Endothelial cell of umbilical vein (primary cell): ENCODE measurements at regions not wholly inside any gene's neighbourhood (a gene's known extent, or its start where the extent isn't known, plus 50 kb on each side); places are given as distances from the start of the nearest gene placed in this dataset.

Experiments used
- BruUV-seq: library from RNA; stranded (reverse); fragments of 400-500 nt; replicated peaks from 2 replicates; lab custom pipeline; 2021; lab: Mats Ljungman, UMichigan
- CTCF ChIA-PET: fragments of 300-600, 350-600 bp; sonication (Branson Sonifier 250); formaldehyde crosslinking; loops from one replicate; lab custom pipeline; 2021; ENCODE audit warnings: antibody characterized with exemption, inconsistent platforms; lab: Charles Lee
- POLR2A ChIA-PET: fragments of 300-600, 350-600 bp; sonication (Branson Sonifier 250); formaldehyde crosslinking; loops from one replicate; lab custom pipeline; 2021; ENCODE audit warnings: antibody characterized with exemption, inconsistent platforms; lab: Charles Lee
- DNase-seq: peaks from one replicate; pipeline ENCODE4 v3.0.0-alpha.2; 2011; ENCODE audit warnings: low read depth, low spot score
- FAIRE-seq: peaks from 2 replicates; lab custom pipeline; 2011; peaks lifted over from hg19 to GRCh38; lab: Jason Lieb, UNC
- H2AFZ ChIP-seq: 2 replicates; pipeline ENCODE4 v1.6.0; 2012; ENCODE audit warnings: low read depth, low read length, control low read depth, inconsistent platforms
- H3K27ac ChIP-seq: 2 replicates; pipeline ENCODE4 v1.5.1; 2011; ENCODE audit warnings: low read depth, mild to moderate bottlenecking, control low read depth, low read length, moderate library complexity; ENCODE audit not compliant: insufficient read depth
- H3K27me3 ChIP-seq, 2 experiments: 2 replicates each; pipeline versions ENCODE4 v1.6.0 to v1.6.1; 2011; ENCODE audit warnings: low read length in 2 of 2, mixed read lengths in 1 of 2; ENCODE audit not compliant: control insufficient read depth in 2 of 2, insufficient read depth in 2 of 2
- H3K36me3 ChIP-seq, 2 experiments: 2 replicates in 1 of 2; 3 replicates in 1 of 2; pipeline ENCODE4 v1.5.1; 2011; ENCODE audit warnings: low read length in 2 of 2, mild to moderate bottlenecking in 1 of 2, moderate library complexity in 1 of 2; ENCODE audit not compliant: control insufficient read depth in 2 of 2, insufficient read depth in 2 of 2; ENCODE audit errors: extremely low read depth in 1 of 2
- H3K4me1 ChIP-seq: 3 replicates; pipeline ENCODE4 v1.5.1; 2011; ENCODE audit warnings: mild to moderate bottlenecking, low read length; ENCODE audit not compliant: control insufficient read depth, insufficient read depth; ENCODE audit errors: extremely low read depth
- H3K4me2 ChIP-seq: 2 replicates; pipeline ENCODE4 v1.6.1; 2011; ENCODE audit warnings: low read length, control low read depth, mixed read lengths; ENCODE audit not compliant: insufficient read depth
- H3K4me3 ChIP-seq, 3 experiments: fragments of 200-600 bp in 1 of 3; sonication (generic), shearing (Covaris generic) in 1 of 3; replicated peaks in 1 of 3; 2 replicates each; pipeline ENCODE4 v1.5.1; 2011 to 2016; ENCODE audit warnings: control low read depth in 3 of 3, low read length in 3 of 3, mild to moderate bottlenecking in 2 of 3, inconsistent platforms in 1 of 3, low read depth in 1 of 3, moderate library complexity in 1 of 3; ENCODE audit not compliant: insufficient read depth in 1 of 3
- H3K79me2 ChIP-seq: 2 replicates; pipeline ENCODE4 v1.6.0; 2012; ENCODE audit warnings: low read length, inconsistent platforms; ENCODE audit not compliant: control insufficient read depth, insufficient read depth
- H3K9ac ChIP-seq: replicated peaks from 2 replicates; pipeline ENCODE3; 2011; ENCODE audit warnings: low read length, control low read depth; ENCODE audit not compliant: insufficient read depth; ENCODE audit errors: extremely low read depth
- H3K9me1 ChIP-seq: replicated peaks from 3 replicates; pipeline ENCODE4 v1.6.0; 2011; ENCODE audit warnings: mild to moderate bottlenecking, low read length; ENCODE audit not compliant: control insufficient read depth, insufficient read depth; ENCODE audit errors: extremely low read depth
- H3K9me3 ChIP-seq: replicated peaks from 2 replicates; pipeline ENCODE4 v1.5.1; 2012; ENCODE audit warnings: low read length, inconsistent platforms; ENCODE audit not compliant: control insufficient read depth, insufficient read depth
- H4K20me1 ChIP-seq: replicated peaks from 2 replicates; pipeline ENCODE3; 2011; ENCODE audit warnings: mild to moderate bottlenecking, low read length; ENCODE audit not compliant: control insufficient read depth, insufficient read depth; ENCODE audit errors: extremely low read depth
- EZH2 ChIP-seq: IDR thresholded peaks from 2 replicates; pipeline ENCODE4 v1.6.1; 2012; ENCODE audit warnings: borderline replicate concordance, low read depth, mild to moderate bottlenecking, moderate library complexity, low read length, inconsistent platforms; ENCODE audit not compliant: severe bottlenecking
- GATA2 ChIP-seq: IDR thresholded peaks from 2 replicates; pipeline ENCODE4 v1.7.0; 2011; ENCODE audit warnings: low read depth, mild to moderate bottlenecking, moderate library complexity, mixed read lengths, low read length; ENCODE audit not compliant: insufficient read length, insufficient read depth
- MYC ChIP-seq: IDR thresholded peaks from one replicate; pipeline ENCODE4 v1.6.1; 2011; ENCODE audit warnings: mild to moderate bottlenecking, low read depth, low read length
- POLR2A ChIP-seq: IDR thresholded peaks from 2 replicates; pipeline ENCODE4 v1.6.1; 2012; ENCODE audit warnings: low read depth, mild to moderate bottlenecking, control low read depth, low read length
- POLR2AphosphoS5 ChIP-seq: IDR thresholded peaks from 2 replicates; pipeline ENCODE4 v1.6.1; 2012; ENCODE audit warnings: low read depth, mild to moderate bottlenecking, control low read depth, low read length, moderate library complexity; ENCODE audit not compliant: insufficient read depth
- dilution Hi-C: fragments of 300-500 bp; cut with MboI; formaldehyde crosslinking; loops from one replicate; pipeline ENCODE4 v1.15.0; 2019; ENCODE audit warnings: low sequenced_read_pairs; ENCODE audit not compliant: extremely low pct_ligation_motif_present
- intact Hi-C: fragments of 100-400 bp; cut with micrococcal nuclease; formaldehyde crosslinking; loops from one replicate; pipeline ENCODE4 v1.10.0; 2022

DNA sequence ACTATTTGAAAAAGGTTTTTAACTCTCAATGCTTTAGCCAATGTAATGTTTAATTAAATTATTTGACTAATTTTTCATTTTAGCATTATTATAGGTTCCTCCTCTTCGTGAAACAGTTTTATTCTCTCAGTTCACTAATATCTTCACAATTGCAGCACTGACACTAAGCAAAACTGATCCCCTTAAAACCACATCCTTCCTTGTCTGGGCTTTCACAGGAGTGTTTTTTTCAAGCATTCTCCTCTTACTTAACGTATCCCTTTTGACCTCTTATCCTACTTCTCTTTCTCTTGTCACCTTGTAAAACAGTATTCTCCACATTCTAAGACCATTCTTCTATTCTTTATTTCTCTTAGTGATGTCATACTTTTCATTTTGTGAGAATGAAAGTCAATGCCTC is 112.8 kb downstream of the DSC3 start:
- Histone ChIP-seq H3K9ac (no peak overlapping the region), H3K9me3 (no peaks in the 10 kb centered on the region), H3K36me3 (no peaks in the 10 kb centered on the region), H3K79me2 (no peaks in the 10 kb centered on the region), H3K27me3 (no peaks in the 10 kb centered on the region), H3K9me1 (no peaks in the 10 kb centered on the region), H4K20me1 (no peaks in the 10 kb centered on the region), H3K4me1 (no peaks in the 10 kb centered on the region), H3K4me3 (no peak overlapping the region), H3K27ac (no peak overlapping the region), H3K4me2 (no peak overlapping the region), H2AFZ (no peak overlapping the region)
- intact Hi-C loops = no loop called here
- no peak for DNase-seq
- FAIRE-seq = no peak
- ChIA-PET POLR2A (no interaction called here), CTCF (no interaction called here)
- TF ChIP-seq EZH2 (no peak), POLR2A (no peak)
- dilution Hi-C loops = no loop called here
- BruUV-seq = no TSS peak

GRCh38 chr18:30929065-30929464 is 113.5 kb downstream of the DSC3 start:
- no TSS peak for BruUV-seq
- H3K79me2 ChIP-seq = no peaks in the 10 kb centered on the region
- no peaks in the 10 kb centered on the region for H3K36me3 ChIP-seq
- TF ChIP-seq GATA2 = no peak
- no peak for TF ChIP-seq POLR2A
- TF ChIP-seq POLR2AphosphoS5 = no peak
- no peak for TF ChIP-seq MYC
- H2AFZ ChIP-seq = no peak overlapping the region
- H3K27me3 ChIP-seq = no peaks in the 10 kb centered on the region
- dilution Hi-C loops (no loop called here), intact Hi-C loops (no loop called here)
- H3K4me2 ChIP-seq = no peak overlapping the region
- ChIA-PET CTCF (no interaction called here), POLR2A (no interaction called here)
- no peak overlapping the region for H3K4me3 ChIP-seq
- no peaks in the 10 kb centered on the region for H3K9me3 ChIP-seq
- FAIRE-seq (no peak), DNase-seq (no peak)
- H3K9ac ChIP-seq = no peak overlapping the region
- no peak overlapping the region for H3K27ac ChIP-seq
- H4K20me1 ChIP-seq = no peaks in the 10 kb centered on the region
- H3K4me1 ChIP-seq = no peaks in the 10 kb centered on the region
- H3K9me1 ChIP-seq = no peaks in the 10 kb centered on the region
